IgD-negative memory B cell (primary cell): ENCODE measurements at regions not wholly inside any gene's neighbourhood (a gene's known extent, or its start where the extent isn't known, plus 50 kb on each side); places are given as distances from the start of the nearest gene placed in this dataset.

Source experiments
- H3K27ac Mint-ChIP-seq, 3 donors: one replicate each; pipeline ENCODE4 v1.8.0; 2020 to 2022; ENCODE audit warnings: mild to moderate bottlenecking in 3 of 3, mixed read lengths in 3 of 3, moderate library complexity in 1 of 3
- H3K27me3 Mint-ChIP-seq: one replicate; pipeline ENCODE4 v1.8.0; 2021; ENCODE audit warnings: mixed read lengths
- H3K36me3 Mint-ChIP-seq: one replicate; pipeline ENCODE4 v1.8.0; 2020; ENCODE audit warnings: mild to moderate bottlenecking, mixed read lengths
- H3K4me1 Mint-ChIP-seq, 3 donors: one replicate each; pipeline ENCODE4 v1.8.0; 2020 to 2022; ENCODE audit warnings: mixed read lengths in 3 of 3, mild to moderate bottlenecking in 1 of 3
- H3K4me3 Mint-ChIP-seq, 4 donors: one replicate each; pipeline ENCODE4 v1.8.0; 2020 to 2022; ENCODE audit warnings: mild to moderate bottlenecking in 4 of 4, mixed read lengths in 4 of 4, moderate library complexity in 3 of 4
- H3K9me3 Mint-ChIP-seq, 3 donors: one replicate each; pipeline ENCODE4 v1.8.0; 2020 to 2021; ENCODE audit warnings: mixed read lengths in 3 of 3, mild to moderate bottlenecking in 1 of 3

- Mint-ChIP-seq H3K4me1 (no peaks in the 10 kb centered on the region), H3K36me3 (no peaks in the 10 kb centered on the region), H3K27ac (peak overlapping the region in 1 of 3 donors; percentile 31), H3K27me3 (no peaks in the 10 kb centered on the region), H3K4me3 (peak overlapping the region in 1 of 4 donors; percentile 52), H3K9me3 (peaks cover 6 to 18% (median 6%) of the 10 kb centered on the region in 3 donors)
These were observed 443.3 kb upstream of the FAT1 start for GRCh38 chr4:187166886-187167512.

DNA sequence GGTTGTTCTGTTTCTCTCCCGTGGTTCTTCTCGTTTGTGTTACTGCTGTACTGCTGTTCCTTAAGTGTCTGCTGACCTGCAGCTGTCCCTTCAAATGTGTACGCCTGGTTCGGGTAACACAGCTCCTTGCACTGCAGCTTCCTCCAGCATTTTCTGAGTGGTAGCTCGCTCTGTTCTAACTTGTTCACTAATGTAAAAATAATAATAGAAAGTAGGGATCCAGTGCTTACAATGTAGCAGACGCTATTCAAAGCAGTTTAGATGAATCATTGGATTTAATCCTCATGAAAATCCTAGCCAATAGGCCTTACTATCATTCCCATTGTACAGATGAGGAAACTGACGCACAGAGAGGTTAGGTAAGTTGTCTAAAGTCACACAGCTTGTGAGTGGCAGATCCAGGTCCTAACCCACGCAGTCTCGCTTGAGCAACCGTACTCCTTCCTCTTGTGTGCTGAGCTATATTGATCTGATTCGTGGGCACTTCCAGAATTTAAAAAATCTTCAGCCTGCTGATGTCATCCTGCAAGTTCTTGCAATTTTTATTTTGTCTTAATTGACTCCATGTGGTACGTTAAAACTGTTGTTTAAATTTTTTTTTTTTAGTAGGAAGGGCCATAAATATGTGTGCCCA lies 448.2 kb upstream of the FAT1 start:
- H3K9me3 Mint-ChIP-seq, result peaks cover 3 to 5% (median 5%) of the 10 kb centered on the region in 3 donors
- H3K4me1 Mint-ChIP-seq, result no peaks in the 10 kb centered on the region
- no peaks in the 10 kb centered on the region for H3K36me3 Mint-ChIP-seq
- no peak overlapping the region for H3K4me3 Mint-ChIP-seq
- H3K27me3 Mint-ChIP-seq, result no peaks in the 10 kb centered on the region
- no peak overlapping the region for H3K27ac Mint-ChIP-seq

- peaks cover 3 to 6% (median 5%) of the 10 kb centered on the region in 3 donors for H3K9me3 Mint-ChIP-seq
- H3K4me3 Mint-ChIP-seq, result no peak overlapping the region
- no peaks in the 10 kb centered on the region for H3K36me3 Mint-ChIP-seq
- no peaks in the 10 kb centered on the region for H3K4me1 Mint-ChIP-seq
- no peaks in the 10 kb centered on the region for H3K27me3 Mint-ChIP-seq
- no peak overlapping the region for H3K27ac Mint-ChIP-seq
These were observed 448.7 kb upstream of the FAT1 start for GRCh38 chr4:187172340-187172761.

- H3K4me3 Mint-ChIP-seq, result no peak overlapping the region
- no peaks in the 10 kb centered on the region for H3K36me3 Mint-ChIP-seq
- H3K9me3 Mint-ChIP-seq, result peaks cover 6 to 7% (median 7%) of the 10 kb centered on the region in 3 donors
These were observed 451.1 kb upstream of the FAT1 start for GRCh38 chr4:187174749-187175148.

DNA sequence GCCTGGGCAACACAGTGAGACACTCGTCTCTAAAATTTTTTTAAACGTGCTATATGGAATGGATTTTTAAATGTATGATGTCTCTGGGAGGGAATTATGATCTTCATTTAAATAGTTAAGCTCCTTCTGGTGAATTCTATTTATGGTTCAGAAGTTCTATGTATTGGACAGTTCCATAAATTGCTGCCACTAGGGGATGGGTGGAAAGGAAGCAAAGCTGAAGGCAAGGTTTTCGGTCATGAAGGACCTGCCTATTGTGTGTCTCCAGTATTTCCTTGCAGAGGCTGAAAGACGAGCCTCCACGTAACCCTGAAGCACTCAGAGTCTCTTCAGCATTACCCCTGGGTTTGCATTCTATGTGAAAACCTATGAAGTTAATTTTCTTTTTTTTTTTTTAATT lies 451.5 kb upstream of the FAT1 start:
- Mint-ChIP-seq H3K4me1 (no peaks in the 10 kb centered on the region), H3K4me3 (no peak overlapping the region)

More at GRCh38 chr4:187174749-187175148, 451.1 kb upstream of the FAT1 start:
- Mint-ChIP-seq H3K27ac (no peak overlapping the region), H3K4me1 (no peaks in the 10 kb centered on the region), H3K27me3 (no peaks in the 10 kb centered on the region)

GRCh38 chr4:187176261-187176910 lies 452.7 kb upstream of the FAT1 start:
- H3K27me3 Mint-ChIP-seq, result no peaks in the 10 kb centered on the region
- H3K9me3 Mint-ChIP-seq, result peaks cover 5 to 7% (median 6%) of the 10 kb centered on the region in 3 donors
- no peak overlapping the region for H3K4me3 Mint-ChIP-seq
- no peaks in the 10 kb centered on the region for H3K36me3 Mint-ChIP-seq
- H3K27ac Mint-ChIP-seq, result no peak overlapping the region
- H3K4me1 Mint-ChIP-seq, result no peaks in the 10 kb centered on the region

More for the DNA sequence above, 451.5 kb upstream of the FAT1 start:
- no peaks in the 10 kb centered on the region for H3K27me3 Mint-ChIP-seq
- H3K27ac Mint-ChIP-seq, result no peak overlapping the region
- peaks cover 6 to 7% (median 7%) of the 10 kb centered on the region in 3 donors for H3K9me3 Mint-ChIP-seq
- no peaks in the 10 kb centered on the region for H3K36me3 Mint-ChIP-seq

GRCh38 chr4:187178084-187178483 lies 454.4 kb upstream of the FAT1 start:
- no peaks in the 10 kb centered on the region for H3K36me3 Mint-ChIP-seq
- H3K4me1 Mint-ChIP-seq, result no peaks in the 10 kb centered on the region
- peaks cover 5 to 7% (median 6%) of the 10 kb centered on the region in 3 donors for H3K9me3 Mint-ChIP-seq

GRCh38 chr4:187178587-187178986 lies 454.9 kb upstream of the FAT1 start:
- Mint-ChIP-seq H3K9me3 (peaks cover 3 to 7% (median 5%) of the 10 kb centered on the region in 3 donors), H3K27me3 (no peaks in the 10 kb centered on the region)

More at GRCh38 chr4:187178084-187178483, 454.4 kb upstream of the FAT1 start:
- Mint-ChIP-seq H3K27ac (no peak overlapping the region), H3K4me3 (no peak overlapping the region), H3K27me3 (no peaks in the 10 kb centered on the region)

GRCh38 chr4:187179086-187180058 lies 455.7 kb upstream of the FAT1 start:
- Mint-ChIP-seq H3K4me3 (no peak overlapping the region), H3K27ac (no peak overlapping the region), H3K36me3 (no peaks in the 10 kb centered on the region), H3K27me3 (no peaks in the 10 kb centered on the region), H3K9me3 (peaks cover 1 to 7% (median 2%) of the 10 kb centered on the region in 3 donors), H3K4me1 (no peaks in the 10 kb centered on the region)

More at GRCh38 chr4:187178587-187178986, 454.9 kb upstream of the FAT1 start:
- Mint-ChIP-seq H3K4me1 (no peaks in the 10 kb centered on the region), H3K36me3 (no peaks in the 10 kb centered on the region), H3K4me3 (no peak overlapping the region), H3K27ac (no peak overlapping the region)

DNA sequence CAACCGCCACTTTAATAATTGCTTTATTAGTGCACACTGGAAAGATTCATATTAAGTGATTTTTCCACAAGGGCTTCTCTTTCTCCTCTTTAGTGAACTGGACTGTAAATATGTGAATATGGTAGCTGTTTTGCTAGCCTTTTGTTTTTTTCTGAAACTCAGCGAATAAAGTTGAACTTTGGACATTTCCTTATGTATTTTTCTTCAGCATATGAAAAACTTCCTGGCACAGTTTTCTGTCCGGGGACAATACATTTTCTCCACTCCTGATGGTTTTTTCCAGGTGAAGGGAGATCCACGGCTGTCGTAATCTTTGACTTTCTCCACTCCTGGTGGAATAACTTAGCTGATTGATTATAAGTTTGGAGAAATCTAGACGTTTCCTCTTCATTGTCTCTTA lies 457.4 kb upstream of the FAT1 start:
- no peak overlapping the region for H3K27ac Mint-ChIP-seq
- H3K4me3 Mint-ChIP-seq, result no peak overlapping the region
- no peaks in the 10 kb centered on the region for H3K36me3 Mint-ChIP-seq
- H3K4me1 Mint-ChIP-seq, result no peaks in the 10 kb centered on the region
- no peaks in the 10 kb centered on the region for H3K27me3 Mint-ChIP-seq
- peaks cover 1 to 7% (median 2%) of the 10 kb centered on the region in 3 donors for H3K9me3 Mint-ChIP-seq

DNA sequence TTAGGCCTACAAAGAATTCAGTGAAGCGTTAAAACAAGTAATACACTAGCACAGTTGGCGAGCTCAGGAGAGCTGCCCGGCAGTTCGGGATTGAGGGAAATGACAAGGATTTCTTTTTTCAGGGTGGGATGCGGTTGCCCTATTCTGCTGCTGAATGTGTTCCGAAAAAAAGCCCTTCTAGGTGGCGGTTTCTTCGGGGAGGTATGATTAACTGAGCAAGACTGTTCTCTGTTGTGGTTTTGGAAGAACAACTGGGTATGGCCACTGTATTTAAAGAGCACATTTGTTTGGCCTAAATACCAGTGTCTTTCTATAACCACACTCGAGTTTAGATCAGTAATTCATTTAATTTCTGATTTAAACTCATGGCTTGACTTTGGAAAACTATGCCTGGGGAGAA lies 459.7 kb upstream of the FAT1 start:
- Mint-ChIP-seq H3K27me3 (no peaks in the 10 kb centered on the region), H3K4me3 (no peak overlapping the region), H3K4me1 (no peaks in the 10 kb centered on the region), H3K27ac (no peak overlapping the region), H3K9me3 (peaks cover 0 to 3% (median 2%) of the 10 kb centered on the region in 3 donors), H3K36me3 (no peaks in the 10 kb centered on the region)

- Mint-ChIP-seq H3K4me1 (no peaks in the 10 kb centered on the region), H3K27me3 (no peaks in the 10 kb centered on the region), H3K36me3 (no peaks in the 10 kb centered on the region), H3K27ac (no peak overlapping the region), H3K9me3 (peaks cover 0 to 3% (median 0%) of the 10 kb centered on the region in 3 donors), H3K4me3 (no peak overlapping the region)
These were observed 460.2 kb upstream of the FAT1 start for GRCh38 chr4:187183826-187184225.

DNA sequence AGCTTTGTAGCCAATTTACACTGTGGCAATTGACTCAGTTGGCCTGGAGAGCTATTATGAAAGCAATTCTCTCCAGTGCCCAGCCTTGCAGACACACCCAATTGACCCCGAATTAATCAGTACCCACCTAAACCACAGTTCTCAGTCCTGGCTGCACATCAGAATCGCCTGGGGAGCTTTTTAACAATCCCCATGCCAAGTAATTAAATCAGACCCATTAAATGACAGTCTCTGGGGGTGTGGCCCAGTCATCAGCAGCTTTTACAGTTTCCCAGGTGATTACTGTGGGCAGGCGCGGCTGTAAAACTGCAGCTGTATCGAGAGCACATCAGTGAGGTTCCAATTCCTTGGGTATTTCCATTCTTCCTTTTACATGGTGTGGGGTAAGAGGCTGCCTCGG lies 460.9 kb upstream of the FAT1 start:
- Mint-ChIP-seq H3K36me3 (no peaks in the 10 kb centered on the region), H3K27ac (no peak overlapping the region), H3K9me3 (peaks cover 0 to under 1% (median 0%) of the 10 kb centered on the region in 3 donors), H3K27me3 (no peaks in the 10 kb centered on the region), H3K4me1 (no peaks in the 10 kb centered on the region), H3K4me3 (no peak overlapping the region)

- peaks cover 0 to 3% (median 0%) of the 10 kb centered on the region in 3 donors for H3K9me3 Mint-ChIP-seq
- H3K4me3 Mint-ChIP-seq, result no peak overlapping the region
- H3K4me1 Mint-ChIP-seq, result no peaks in the 10 kb centered on the region
These were observed 464.5 kb upstream of the FAT1 start for GRCh38 chr4:187188118-187188517.

More at GRCh38 chr4:187188118-187188517, 464.5 kb upstream of the FAT1 start:
- no peak overlapping the region for H3K27ac Mint-ChIP-seq
- H3K27me3 Mint-ChIP-seq, result no peaks in the 10 kb centered on the region
- no peaks in the 10 kb centered on the region for H3K36me3 Mint-ChIP-seq
